ENCODE measurements at regions not wholly inside any gene's neighbourhood (a gene's known extent, or its start where the extent isn't known, plus 50 kb on each side); places are given as distances from the start of the nearest gene placed in this dataset.

DNA sequence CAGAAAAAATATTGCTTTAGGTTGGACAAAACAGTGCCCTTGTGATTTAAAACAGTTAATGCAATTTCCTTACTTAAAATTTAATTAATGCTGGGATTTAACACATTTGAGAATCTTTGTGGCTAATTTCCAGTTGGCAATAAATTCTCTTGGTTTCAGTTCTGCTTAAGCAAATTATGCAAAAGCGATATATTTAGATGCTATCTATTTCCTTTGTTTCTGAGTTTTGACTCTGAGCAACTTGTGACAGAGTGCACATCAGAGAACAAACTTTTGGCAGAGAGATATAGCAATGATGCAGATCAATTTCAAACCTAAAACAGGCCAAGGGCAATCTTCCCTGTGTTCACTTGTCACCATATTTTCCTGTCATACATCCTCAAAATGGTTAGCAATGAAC, 933.6 kb upstream of the ZWINT start:
- TF ChIP-seq, protein P1, sequence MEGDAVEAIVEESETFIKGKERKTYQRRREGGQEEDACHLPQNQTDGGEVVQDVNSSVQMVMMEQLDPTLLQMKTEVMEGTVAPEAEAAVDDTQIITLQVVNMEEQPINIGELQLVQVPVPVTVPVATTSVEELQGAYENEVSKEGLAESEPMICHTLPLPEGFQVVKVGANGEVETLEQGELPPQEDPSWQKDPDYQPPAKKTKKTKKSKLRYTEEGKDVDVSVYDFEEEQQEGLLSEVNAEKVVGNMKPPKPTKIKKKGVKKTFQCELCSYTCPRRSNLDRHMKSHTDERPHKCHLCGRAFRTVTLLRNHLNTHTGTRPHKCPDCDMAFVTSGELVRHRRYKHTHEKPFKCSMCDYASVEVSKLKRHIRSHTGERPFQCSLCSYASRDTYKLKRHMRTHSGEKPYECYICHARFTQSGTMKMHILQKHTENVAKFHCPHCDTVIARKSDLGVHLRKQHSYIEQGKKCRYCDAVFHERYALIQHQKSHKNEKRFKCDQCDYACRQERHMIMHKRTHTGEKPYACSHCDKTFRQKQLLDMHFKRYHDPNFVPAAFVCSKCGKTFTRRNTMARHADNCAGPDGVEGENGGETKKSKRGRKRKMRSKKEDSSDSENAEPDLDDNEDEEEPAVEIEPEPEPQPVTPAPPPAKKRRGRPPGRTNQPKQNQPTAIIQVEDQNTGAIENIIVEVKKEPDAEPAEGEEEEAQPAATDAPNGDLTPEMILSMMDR (IDR thresholded peaks at IDR 0.05): no peak
- TF ChIP-seq ZFX (IDR thresholded peaks at IDR 0.05; ENCODE audit: borderline replicate concordance): no peak

Measured in 22Rv1 (cell line).